GM12874 (cell line): ENCODE measurements at regions not wholly inside any gene's neighbourhood (a gene's known extent, or its start where the extent isn't known, plus 50 kb on each side); places are given as distances from the start of the nearest gene placed in this dataset.

Experiments
- CTCF ChIP-seq: IDR thresholded peaks from 2 replicates; pipeline ENCODE4 v1.5.1; 2011; ENCODE audit warnings: low read depth, mild to moderate bottlenecking, control low read depth, low read length, moderate library complexity; ENCODE audit not compliant: insufficient read depth

DNA sequence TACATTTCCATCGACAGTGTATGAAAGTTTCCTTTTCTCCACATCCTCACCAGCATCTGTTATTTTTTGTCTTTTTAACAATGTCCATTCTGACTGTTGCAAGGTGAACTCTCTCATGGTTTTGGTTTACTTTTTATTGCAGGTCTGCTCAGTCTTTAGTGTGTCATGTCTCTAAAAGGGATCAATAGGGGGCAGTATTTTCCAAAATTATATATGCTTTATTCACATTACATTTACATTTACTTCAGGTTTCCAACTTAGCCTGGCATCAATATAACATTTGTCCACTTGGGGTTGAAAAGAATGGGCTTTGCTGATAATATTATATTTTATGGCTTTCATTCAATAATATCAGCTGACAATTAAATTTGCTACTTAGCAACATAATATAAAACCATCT lies 265.0 kb upstream of the SLITRK2 start:
- TF ChIP-seq CTCF, result no peak

DNA sequence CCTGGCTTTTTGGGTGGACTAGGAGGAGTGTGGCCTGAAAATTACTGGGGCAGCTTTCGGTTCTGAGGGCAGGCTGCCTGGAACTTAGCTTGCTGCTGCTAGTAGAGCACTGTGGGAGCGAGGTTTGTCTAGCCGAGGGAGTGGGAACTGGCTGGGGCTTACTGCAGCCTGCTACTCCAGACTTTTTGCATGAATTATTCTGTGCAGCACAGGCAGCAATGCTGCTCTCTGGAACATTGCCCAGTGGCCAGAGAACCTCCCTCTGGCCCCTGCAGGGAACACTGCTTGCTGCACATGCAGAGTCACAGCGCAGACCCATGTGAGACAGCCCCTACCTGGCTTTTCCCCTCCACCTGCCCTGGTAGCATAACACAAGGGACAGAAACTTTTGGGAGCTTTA lies 263.9 kb upstream of the SLITRK2 start:
- no peak for TF ChIP-seq CTCF

DNA sequence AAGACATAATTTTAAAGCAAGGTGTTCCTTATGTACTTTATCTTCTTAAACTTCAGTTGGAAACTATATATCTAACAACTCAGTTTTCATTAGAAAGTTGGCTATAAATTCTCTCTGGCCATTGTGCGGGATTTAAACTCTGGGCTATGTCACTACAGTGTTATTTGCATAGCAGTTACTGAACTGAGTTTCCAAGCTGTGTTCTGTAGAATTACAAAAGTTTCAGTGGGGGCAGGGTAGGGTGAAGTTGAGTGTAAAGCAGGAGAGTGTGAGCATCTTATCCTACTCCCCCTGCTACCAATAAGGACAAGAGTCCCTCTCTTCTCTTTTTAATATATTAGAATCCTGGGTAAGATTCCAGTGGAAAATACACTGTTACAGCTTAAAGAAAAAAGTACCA lies 254.5 kb upstream of the SLITRK2 start:
- TF ChIP-seq CTCF, result no peak

DNA sequence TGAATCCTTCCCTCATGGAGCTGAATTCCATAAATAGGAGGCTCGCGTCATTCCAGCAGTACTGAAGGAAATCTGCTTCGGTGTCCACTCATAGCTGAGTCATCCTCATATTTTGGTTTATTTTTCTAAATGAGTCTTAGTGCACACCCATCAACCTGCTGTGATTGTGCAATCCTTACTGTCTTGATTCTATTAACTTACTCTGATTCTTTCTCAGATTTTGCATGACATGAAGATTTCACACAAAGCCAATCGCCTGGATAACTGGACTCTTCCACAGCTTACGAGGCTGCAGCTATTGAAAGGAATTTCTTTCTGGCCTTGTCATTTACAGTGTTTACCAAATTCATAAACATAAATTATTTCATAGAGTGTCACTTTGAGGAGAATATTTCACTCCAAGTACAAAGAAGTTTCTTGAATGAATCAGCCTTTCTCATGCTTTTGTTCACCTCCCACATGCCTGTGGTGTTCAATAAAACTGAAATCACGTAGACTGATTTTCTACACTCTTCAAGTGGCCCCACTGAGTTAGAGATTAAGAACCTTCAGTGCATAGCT lies 207.6 kb upstream of the SLITRK2 start:
- TF ChIP-seq CTCF, result no peak

- no peak for TF ChIP-seq CTCF
Observed at GRCh38 chrX:145613894-145614293, 203.7 kb upstream of the SLITRK2 start.

DNA sequence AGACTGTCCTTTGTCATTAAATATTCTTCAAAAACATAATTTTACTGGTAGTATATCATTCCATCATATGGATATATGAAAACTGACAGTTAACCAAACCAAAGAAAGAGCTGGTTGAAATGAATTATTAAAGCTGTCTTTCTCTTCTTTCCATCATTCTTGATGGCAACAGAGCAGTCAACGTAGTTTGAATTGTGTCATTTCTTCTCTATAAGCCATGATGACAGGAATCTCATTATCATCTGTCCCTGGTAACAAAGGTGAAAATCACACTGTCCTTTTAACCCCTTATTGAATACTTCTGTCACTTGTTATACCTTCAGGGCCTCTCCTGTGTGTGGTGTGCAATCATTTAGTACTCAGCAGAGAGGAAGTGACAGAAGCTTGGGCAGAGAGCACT lies 197.0 kb upstream of the SLITRK2 start:
- TF ChIP-seq CTCF, result no peak

GRCh38 chrX:145623453-145623852 lies 194.2 kb upstream of the SLITRK2 start:
- no peak for TF ChIP-seq CTCF
